Heart left ventricle (tissue), 16 donors: ENCODE measurements at regions not wholly inside any gene's neighbourhood (a gene's known extent, or its start where the extent isn't known, plus 50 kb on each side); places are given as distances from the start of the nearest gene placed in this dataset.
A peak's percentile ranks its signal among the peaks of the same experiment; 100 is the strongest.

ENCODE experiments used
- ATAC-seq, 4 donors: fragments of 200-7000 bp; cut with Tn5 transposase; one replicate each; pipeline ENCODE4 v1.9.1; 2020 to 2022; ENCODE audit warnings: moderate library complexity in 4 of 4, mild to moderate bottlenecking in 3 of 4, moderate number of reproducible peaks in 1 of 4
- DNase-seq, 5 donors: peaks; one replicate each; pipeline ENCODE4 v3.0.0-alpha.2; 2020
- H3K27ac ChIP-seq, 12 donors: fragments of 200-600 bp; sonication (generic) in 4 of 12; one replicate each; pipeline versions ENCODE4 v1.5.0 to v1.8.0; 2016 to 2022; ENCODE audit warnings: mild to moderate bottlenecking in 2 of 12
- H3K27me3 ChIP-seq, 9 donors: fragments of 200-600 bp; sonication (generic) in 2 of 9; one replicate each; pipeline versions ENCODE4 v1.5.1 to v1.8.0; 2016 to 2022; ENCODE audit warnings: mild to moderate bottlenecking in 3 of 9
- H3K36me3 ChIP-seq, 9 donors: fragments of 200-600 bp; sonication (generic) in 2 of 9; one replicate each; pipeline versions ENCODE4 v1.5.0 to v1.8.0; 2018 to 2022; ENCODE audit warnings: mild to moderate bottlenecking in 2 of 9
- H3K4me1 ChIP-seq, 12 donors: fragments of 200-600 bp; sonication (generic) in 4 of 12; one replicate each; pipeline versions ENCODE4 v1.5.0 to v1.8.0; 2016 to 2022; ENCODE audit warnings: mild to moderate bottlenecking in 3 of 12
- H3K4me3 ChIP-seq, 12 donors: fragments of 200-600 bp; sonication (generic) in 4 of 12; one replicate each; pipeline versions ENCODE4 v1.5.0 to v1.8.0; 2017 to 2022; ENCODE audit warnings: mild to moderate bottlenecking in 9 of 12, moderate library complexity in 4 of 12
- H3K9me3 ChIP-seq, 12 donors: fragments of 200-600 bp; sonication (generic) in 4 of 12; one replicate each; pipeline versions ENCODE4 v1.5.0 to v1.8.0; 2016 to 2022; ENCODE audit warnings: mild to moderate bottlenecking in 1 of 12
- POLR2A ChIP-seq, 2 donors: fragments of 450-650 bp; IDR thresholded peaks; one replicate each; pipeline ENCODE4 v1.6.1; 2017; ENCODE audit warnings: antibody characterized with exemption in 2 of 2, mild to moderate bottlenecking in 2 of 2, moderate library complexity in 2 of 2
- WGBS, 4 donors: extraction: QIAGEN DNeasy Blood & Tissue Kit in 2 of 4; methylation state at CpG; one replicate each; pipeline versions ENCODE4 v1.1.5 to v1.1.7; 2013 to 2018; 5-methylcytosine and 5-hydroxymethylcytosine counted together
- intact Hi-C, 10 donors: fragments of 100-400 bp; cut with DNase I; formaldehyde crosslinking; loops; one replicate each; pipeline versions ENCODE4 v1.11.1 to v1.14.2; 2022
- TF ChIP-seq, protein P1 (sequence below), 12 donors: fragments of 200-600 bp; sonication (generic) in 4 of 12; IDR thresholded peaks; one replicate each; pipeline versions ENCODE4 v1.5.0 to v1.8.0; 2018 to 2022; ENCODE audit warnings: antibody characterized with exemption in 12 of 12, mild to moderate bottlenecking in 5 of 12
- donor health status: ischemic (EF 13 %, LVEDD 7.1; RV severe dilation, severe dysfunction).
- donor health status: healthy with polysubstance abuse.
- donor health status: DM: no; HTN: yes; CAD: no.
- donor health status: DM: no; HTN: no; CAD: no.
- donor health status: ischemic (EF 25% LVEDD 6.9; RV normal size, moderate dysfunction).
- donor health status: ischemic (EF 25% LVEDD 5.7; RV mildly dilated, moderate dysfunction).
- donor health status: healthy.
- donor health status: DM: yes; HTN: yes; CAD: no.
- donor health status: ischemic (EF 35%, LVEDD 5.7; RV mildly dilated, moderate dysfunction).
- donor health status: nonischemic (EF 11% LVEDD 7.7; RV severe dilation, severe dysfunction).
- donor health status: DM: yes; HTN: yes; CAD: no.
- donor health status: PGD.
- donor health status: ischemic (EF 29% LVEDD 5.4; RV normal size, mild dysfunction).
- donor health status: nonischemic (EF 23%, LVEDD 6.1; RV moderate dilation, normal function).

DNA sequence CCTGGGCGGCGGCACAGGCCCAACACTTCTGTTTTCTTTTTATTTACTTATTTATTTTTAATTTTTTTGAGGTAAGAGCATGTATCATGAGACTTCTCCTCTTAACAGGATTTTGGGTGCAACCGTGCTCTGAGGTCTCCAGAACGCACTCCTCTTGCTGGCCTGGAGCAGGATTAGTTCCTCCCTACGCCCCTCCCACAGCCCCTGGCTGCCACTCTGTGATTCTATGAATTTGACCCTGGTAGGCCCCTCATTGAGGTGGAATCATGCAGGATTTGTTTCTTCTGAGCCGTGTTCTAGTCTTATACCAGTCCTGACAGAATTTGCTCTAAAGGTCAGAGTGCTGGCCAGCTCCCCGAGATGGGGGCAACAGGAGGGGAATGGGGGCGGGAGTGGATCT, 106.5 kb upstream of the HS6ST1 start:
- DNase-seq (peak in 3 of 5 donors; percentile 4 to 17 (median 14)), ATAC-seq (no peak)
- no peaks in the 10 kb centered on the region for H3K4me1 ChIP-seq
- no peaks in the 10 kb centered on the region for H3K27me3 ChIP-seq
- peaks cover 0 to 32% (median 10%) of the 10 kb centered on the region in 12 donors for H3K9me3 ChIP-seq
- H3K4me3 ChIP-seq = no peak overlapping the region
- WGBS, 4 donors = 91 to 94% (median 93%) methylated on average over 8 of the region's 8 CpGs
- intact Hi-C loops = loop anchor here in 1 of 10 donors (10.0 kb wide), 1 partner anchor 1060 kb away; no protein-coding TSS in a partner anchor
- no peak overlapping the region for H3K27ac ChIP-seq
- no peaks in the 10 kb centered on the region for H3K36me3 ChIP-seq
- TF ChIP-seq, protein P1, sequence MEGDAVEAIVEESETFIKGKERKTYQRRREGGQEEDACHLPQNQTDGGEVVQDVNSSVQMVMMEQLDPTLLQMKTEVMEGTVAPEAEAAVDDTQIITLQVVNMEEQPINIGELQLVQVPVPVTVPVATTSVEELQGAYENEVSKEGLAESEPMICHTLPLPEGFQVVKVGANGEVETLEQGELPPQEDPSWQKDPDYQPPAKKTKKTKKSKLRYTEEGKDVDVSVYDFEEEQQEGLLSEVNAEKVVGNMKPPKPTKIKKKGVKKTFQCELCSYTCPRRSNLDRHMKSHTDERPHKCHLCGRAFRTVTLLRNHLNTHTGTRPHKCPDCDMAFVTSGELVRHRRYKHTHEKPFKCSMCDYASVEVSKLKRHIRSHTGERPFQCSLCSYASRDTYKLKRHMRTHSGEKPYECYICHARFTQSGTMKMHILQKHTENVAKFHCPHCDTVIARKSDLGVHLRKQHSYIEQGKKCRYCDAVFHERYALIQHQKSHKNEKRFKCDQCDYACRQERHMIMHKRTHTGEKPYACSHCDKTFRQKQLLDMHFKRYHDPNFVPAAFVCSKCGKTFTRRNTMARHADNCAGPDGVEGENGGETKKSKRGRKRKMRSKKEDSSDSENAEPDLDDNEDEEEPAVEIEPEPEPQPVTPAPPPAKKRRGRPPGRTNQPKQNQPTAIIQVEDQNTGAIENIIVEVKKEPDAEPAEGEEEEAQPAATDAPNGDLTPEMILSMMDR (IDR thresholded peaks at IDR 0.05) = no peak
- TF ChIP-seq POLR2A (IDR thresholded peaks at IDR 0.05) = no peak

DNA sequence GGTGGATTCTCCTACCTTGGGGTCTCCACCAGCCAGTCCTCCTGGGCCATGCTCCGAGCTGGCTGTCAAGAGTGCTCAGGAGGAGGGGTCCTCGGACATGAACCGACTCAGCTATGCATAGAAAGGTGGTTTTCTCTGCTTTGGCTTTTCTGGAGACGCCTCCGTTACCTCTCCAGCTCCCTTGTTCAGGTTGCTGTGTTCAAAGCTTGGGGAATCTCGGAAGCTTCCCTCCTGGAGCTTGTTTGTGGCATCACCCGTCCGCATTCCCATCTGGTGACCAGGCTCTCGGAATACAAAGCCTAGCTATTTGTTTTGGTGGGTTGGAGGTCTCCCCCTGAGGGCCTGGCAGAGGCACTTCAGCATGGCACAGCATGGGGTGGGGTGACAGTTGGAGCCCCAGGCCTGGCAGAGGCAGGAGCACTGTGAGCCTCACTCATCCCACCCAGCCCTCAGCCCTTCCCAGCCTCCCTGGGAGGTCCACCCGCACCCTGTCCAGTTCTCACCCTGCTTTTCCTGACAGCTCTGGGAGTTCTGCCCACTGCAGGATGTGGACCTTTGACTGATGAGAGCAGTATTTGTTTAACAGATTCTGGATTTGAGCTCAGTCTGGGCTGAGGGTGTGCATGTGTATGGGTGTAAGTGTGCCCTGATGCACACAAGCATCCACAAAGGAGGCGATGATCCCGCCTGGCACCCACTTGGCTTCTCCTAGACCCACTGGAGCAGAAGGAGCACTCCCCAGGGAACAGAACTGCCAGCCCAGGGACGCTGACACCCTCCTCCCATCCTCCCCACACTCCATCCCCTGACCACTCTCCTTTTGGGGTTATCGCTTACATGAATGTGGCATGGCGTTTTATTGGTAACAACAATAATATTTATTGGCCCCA, 107.3 kb upstream of the HS6ST1 start:
- 81 to 90% (median 87%) methylated on average over 15 of the region's 15 CpGs for WGBS, 4 donors
- DNase-seq = peak in 3 of 5 donors; percentile 3 to 36 (median 16)
- intact Hi-C loops = loop anchor here in 1 of 10 donors (10.0 kb wide), 1 partner anchor 1059 kb away; no protein-coding TSS in a partner anchor
- ATAC-seq = peak in 1 of 4 donors; percentile 9
- H3K9me3 ChIP-seq = peaks cover 0 to 35% (median 11%) of the 10 kb centered on the region in 12 donors
- no peaks in the 10 kb centered on the region for H3K4me1 ChIP-seq
- H3K36me3 ChIP-seq = no peaks in the 10 kb centered on the region
- H3K27ac ChIP-seq = no peak overlapping the region
- no peak overlapping the region for H3K4me3 ChIP-seq
- no peaks in the 10 kb centered on the region for H3K27me3 ChIP-seq
- no peak for TF ChIP-seq POLR2A (IDR thresholded peaks at IDR 0.05)
- TF ChIP-seq, protein P1 (IDR thresholded peaks at IDR 0.05) = no peak

DNA sequence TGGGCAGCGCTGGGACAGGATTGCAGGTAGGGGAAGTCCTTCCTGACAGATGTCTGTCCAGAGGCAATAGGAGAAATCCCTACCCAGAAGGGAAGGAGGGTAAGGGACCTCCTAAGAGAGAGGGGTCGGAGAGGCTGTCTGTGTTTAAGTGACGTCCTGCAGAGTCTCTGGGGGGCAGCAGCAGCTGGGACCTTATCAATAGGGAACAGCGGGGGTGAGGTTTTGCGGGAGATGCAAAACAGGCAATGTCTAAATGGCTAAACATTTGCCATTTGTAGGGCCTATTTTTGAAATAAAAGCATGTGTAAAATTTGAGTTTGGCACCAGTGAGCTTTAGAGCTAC, 108.7 kb upstream of the HS6ST1 start:
- intact Hi-C loops = loop anchor here in 1 of 10 donors (10.0 kb wide), 1 partner anchor 1057 kb away; no protein-coding TSS in a partner anchor
- Histone ChIP-seq H3K9me3 (peaks cover 0 to 32% (median 11%) of the 10 kb centered on the region in 12 donors), H3K4me3 (no peak overlapping the region), H3K27ac (no peak overlapping the region), H3K36me3 (no peaks in the 10 kb centered on the region), H3K4me1 (no peaks in the 10 kb centered on the region), H3K27me3 (no peaks in the 10 kb centered on the region)
- WGBS, 4 donors = 59 to 67% (median 61%) methylated on average over 5 of the region's 5 CpGs
- DNase-seq = peak in 2 of 5 donors; percentile 3 to 7
- no peak for ATAC-seq
- TF ChIP-seq, protein P1 (IDR thresholded peaks at IDR 0.05) = no peak
- no peak for TF ChIP-seq POLR2A (IDR thresholded peaks at IDR 0.05)

DNA sequence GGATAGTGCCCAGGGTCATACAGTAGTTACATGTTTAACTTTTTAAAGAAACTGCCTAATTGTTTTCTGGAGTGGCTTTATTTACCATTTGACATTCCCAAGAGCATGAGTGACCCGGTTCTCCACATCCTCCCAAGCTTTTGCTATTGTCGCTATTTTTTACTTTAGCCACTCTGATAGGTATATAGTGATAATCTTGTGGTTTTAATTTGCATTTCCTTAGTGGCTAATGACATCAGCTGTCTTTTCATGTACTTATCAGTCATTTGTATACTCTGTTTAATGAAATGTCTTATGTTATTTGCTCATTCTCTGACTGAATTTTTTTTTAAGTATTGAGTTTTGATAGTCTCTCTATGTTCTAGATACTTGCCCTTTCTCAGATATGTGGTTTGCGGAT, 109.7 kb upstream of the HS6ST1 start:
- Histone ChIP-seq H3K27ac (no peak overlapping the region), H3K36me3 (no peaks in the 10 kb centered on the region), H3K27me3 (no peaks in the 10 kb centered on the region), H3K4me1 (no peaks in the 10 kb centered on the region), H3K9me3 (peaks cover 0 to 25% (median 11%) of the 10 kb centered on the region in 12 donors), H3K4me3 (no peak overlapping the region)
- intact Hi-C loops = loop anchor here in 1 of 10 donors (10.0 kb wide), 1 partner anchor 1056 kb away; no protein-coding TSS in a partner anchor
- no peak for DNase-seq
- WGBS, 4 donors = 70 to 81% (median 74%) methylated on average over 3 of the region's 3 CpGs
- no peak for ATAC-seq
- no peak for TF ChIP-seq POLR2A (IDR thresholded peaks at IDR 0.05)
- TF ChIP-seq, protein P1 (IDR thresholded peaks at IDR 0.05) = no peak
